Kasumi-1 (cell line): ENCODE measurements at regions not wholly inside any gene's neighbourhood (a gene's known extent, or its start where the extent isn't known, plus 50 kb on each side); places are given as distances from the start of the nearest gene placed in this dataset.

Experiments used
- DNase-seq, 2 experiments: peaks; one replicate each; lab custom pipeline; 2025; lab: John Stamatoyannopoulos, UW

DNA sequence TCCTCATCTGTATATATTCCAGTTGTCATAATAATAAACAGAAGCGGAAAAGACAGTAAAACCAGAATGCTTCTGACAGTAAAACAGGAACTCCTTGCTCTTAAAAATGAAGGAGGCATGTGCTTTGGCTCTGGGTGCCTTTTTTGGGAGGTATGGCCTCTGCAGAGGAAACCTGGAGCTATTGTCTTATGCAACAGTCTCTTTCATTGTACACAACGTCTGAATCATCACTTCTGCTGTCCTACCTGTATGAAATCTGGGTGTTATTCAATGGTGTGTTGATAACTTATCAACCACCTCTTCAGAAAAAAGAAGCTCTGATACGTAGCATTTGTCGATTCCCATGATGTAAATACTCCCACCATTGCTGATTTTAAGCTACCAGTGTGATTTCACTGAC lies 64.8 kb downstream of the CDCA7 start:
- no peak for DNase-seq

DNA sequence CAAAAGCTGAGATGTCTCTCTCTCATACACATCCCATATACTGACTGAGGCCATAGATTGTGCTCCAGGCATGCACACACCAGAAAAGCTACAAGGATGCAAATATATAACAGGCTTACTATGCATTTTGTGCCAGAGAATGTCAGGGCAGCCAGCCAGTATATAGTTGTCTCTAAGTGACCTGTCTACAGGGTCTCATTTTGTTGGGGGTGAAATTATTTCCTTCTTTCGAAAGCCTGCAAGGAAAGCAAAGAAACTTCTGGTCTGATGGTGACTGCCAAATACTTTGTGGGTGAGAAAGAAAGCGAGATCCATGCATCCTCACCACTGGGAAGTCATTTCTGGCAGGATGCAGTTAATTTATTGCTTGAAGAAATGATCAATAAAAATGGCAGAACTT lies 70.2 kb downstream of the CDCA7 start:
- DNase-seq: no peak

DNA sequence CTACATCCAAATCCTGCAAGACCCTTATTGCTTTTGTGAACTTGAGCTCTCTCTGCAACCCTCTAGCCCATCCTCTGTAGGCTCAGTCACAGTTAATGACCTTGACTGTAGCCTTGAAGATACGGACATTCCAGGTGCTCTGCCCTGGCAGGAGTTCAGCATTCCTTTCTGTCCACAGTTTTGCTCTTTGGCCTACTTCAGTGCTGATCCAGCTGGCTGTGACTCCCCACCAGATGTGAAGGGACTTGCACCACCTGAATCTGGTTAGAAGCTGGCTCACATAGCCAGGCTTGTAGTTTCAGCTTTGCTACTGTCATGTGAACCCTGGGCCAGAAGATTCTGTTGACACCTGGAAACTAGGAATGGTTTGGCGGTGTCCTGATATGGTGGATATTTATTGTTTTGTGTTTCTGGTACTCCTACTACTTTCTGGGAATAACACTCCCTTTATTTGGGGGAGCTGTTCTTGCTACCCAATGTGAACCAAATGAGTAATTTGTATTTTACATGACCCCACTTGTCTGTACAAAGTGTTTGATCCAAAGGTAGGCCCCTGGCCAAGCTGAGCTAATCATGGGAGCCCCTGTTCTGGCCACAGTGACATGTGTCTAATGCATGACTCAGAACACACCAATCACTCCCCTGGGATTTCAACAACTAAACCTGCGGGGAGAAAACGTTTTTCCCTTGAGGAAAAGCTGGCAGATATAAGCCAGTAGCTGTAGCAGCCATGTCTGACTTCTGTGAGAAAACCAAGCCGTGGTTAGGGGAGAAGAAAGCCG lies 73.4 kb downstream of the CDCA7 start:
- no peak for DNase-seq

DNA sequence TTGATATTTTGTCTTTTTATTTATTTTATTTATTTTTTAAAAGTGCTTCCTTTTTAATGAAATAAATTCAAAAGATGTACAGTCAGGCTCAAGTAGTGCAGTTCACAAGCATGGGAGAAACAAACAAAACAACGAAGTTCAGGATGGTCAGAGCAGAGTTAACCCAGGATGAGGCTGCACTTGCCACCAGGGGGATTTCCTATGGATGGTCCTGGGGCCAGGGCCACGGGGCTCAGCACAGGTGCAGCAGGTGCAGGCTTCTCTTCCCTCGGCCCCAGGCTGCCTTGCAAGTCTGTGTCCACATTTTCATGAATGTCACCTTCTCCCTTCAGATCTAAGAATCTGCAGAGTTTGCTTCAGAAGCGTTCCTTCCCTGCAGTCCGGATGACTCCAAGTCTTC lies 76.5 kb downstream of the CDCA7 start:
- no peak for DNase-seq

DNA sequence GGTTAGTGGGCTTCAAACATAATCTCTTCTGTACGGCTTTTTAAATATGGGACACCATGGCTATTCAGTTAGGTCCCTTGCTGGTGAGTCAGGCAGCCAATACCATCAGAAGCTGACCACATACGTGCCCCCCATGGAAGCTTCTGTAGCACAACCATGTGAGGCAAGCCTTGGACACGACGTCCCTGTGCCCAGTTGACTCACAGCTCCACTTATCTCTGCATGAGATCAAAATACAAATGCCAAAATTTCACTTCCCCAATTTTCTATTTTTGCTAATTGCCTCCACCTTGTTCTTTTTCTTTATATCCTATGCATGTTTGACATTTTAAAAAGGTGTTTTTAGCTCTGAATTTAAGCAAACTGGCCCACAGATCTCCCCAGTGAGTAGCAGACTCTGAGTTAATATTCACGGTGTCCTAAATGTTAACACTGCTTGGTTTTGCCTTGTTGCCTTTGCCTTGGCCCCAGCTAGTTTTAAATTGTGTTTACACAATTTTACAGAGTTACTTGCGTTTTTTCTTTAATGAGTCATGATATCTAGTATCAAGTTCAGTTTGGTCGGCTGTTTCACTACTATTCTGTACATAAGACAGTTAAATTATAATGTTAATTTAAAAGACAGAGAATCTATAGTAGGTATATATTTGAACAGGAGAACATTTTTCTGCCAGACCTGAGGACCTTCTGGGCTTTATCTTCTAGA lies 77.5 kb downstream of the CDCA7 start:
- peak in 1 of 2 experiments; percentile 26 for DNase-seq

DNA sequence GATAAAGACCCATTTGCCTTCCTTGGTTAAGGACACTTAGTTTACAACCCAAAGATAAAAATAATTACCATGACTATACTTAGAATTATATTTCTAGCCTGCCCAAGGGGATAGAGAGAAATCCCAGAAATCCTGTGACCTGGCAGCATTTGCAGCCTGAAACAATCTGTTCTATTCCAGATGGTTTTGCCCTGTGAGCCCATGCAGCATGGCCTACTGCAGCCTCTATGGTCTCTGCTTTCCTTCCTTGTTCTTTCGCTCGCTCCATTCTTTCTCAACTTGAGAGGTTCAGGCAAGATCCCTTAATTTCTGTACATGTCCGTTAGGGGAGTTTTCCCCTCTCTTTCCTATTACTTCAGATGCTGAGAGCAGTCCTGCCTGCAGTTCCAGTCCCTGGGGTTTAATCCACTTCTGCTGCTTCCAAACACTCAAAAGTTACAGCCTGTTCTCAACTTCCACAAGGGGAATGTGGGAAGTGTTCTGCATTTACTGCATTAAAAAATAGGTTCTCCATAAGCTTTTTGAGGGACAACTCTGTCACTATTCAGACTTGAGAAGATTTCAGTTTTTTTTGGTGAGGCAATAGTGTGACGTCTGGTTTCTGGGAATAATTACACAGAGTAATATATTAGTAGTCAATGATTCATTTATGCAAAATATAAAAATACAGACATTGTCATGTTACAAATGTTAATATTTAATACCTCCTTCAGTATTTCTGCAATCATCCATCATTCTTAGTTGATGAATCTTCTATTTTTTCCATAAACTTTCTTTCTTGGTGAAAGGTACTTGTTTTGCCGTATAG lies 80.3 kb downstream of the CDCA7 start:
- no peak for DNase-seq

DNA sequence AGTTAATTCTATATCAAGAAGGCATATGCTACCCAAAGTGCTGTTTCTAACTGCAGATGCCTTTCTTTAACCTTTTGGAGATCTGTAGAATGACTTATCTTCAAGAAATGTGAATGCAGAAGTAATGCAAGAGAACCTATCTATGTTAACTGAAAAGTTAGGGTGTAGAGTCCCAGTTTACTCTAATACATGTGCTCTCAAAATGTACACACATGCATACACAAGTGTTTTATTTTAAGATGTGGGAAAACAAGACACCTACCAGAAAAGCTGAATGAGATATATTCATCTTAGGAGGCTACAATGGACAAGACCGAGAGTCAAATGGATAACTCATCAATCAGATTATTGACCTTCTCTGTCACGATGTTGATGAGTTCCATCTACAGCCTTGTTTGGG lies 80.9 kb downstream of the CDCA7 start:
- no peak for DNase-seq

DNA sequence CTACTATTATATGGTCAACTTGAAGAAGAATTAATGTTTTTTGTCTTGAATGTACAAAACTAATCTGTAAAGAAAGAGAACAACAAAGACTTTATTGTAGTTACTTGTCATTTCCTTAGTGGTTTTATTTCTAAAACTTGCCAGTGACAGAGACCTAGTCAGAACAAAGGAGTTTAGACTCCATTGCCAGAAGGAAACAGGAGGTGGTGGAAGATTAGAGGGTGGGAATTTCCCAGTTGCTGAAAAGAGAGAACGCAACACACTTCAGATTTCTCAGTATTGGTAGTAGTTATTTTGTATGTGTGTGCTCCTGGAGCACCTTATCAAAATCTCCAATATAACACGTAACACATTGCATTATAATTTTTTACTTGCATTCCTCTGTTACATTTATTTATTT lies 81.4 kb downstream of the CDCA7 start:
- no peak for DNase-seq

DNA sequence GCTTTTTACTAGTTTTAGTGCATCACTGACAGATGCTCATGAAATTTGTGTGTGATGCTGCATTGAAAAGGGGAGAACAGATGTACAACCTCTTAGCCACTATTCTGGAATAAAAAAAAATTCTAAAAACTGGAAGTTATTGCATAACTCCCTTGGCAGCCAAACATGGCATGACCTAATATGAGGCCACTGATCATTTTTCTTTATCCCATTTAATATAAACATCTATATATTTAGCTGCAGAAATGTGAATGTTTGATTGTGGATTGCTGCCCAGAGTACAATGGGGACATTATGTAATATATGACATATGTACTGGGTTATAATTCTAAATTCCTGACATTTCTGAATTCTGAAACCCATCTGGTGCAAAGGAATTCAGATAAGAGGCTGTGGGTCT lies 86.5 kb downstream of the CDCA7 start:
- no peak for DNase-seq

DNA sequence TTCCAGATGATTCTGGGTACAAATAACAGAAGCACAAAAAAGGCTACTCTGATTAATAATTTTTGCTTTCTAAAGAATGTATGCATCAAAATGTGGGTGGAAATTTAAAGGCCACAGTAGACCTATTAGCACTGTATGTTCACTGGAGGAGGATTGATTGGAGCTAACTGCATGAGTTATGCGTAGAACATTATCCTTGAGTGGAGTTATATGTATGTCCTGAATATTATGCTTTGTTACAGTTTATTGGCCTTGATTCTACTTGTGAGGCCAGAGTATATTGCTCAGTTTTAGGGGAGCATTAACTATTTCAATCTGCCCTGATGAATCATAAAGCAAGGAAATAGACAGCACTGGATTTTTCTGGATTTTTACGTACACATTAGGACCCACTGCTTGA lies 87.9 kb downstream of the CDCA7 start:
- DNase-seq: no peak

DNA sequence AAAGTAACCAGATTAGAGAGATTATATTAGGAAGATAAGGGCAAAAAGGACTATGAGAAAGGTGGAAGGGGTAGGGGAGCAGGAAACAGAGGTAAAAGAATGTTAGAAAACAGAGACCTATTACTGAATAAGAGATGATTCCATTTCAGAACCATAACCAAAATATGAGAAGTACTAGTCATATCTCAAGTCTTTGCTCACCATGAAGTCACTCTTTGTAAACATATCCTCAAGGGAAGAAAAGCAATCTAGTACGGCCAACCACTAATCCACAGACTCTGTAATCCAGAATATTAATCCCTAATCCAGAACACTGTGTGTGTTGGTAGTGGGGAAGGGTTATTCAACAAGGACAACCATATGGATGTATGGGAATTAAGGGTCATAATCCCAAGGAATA lies 92.0 kb downstream of the CDCA7 start:
- DNase-seq: no peak

DNA sequence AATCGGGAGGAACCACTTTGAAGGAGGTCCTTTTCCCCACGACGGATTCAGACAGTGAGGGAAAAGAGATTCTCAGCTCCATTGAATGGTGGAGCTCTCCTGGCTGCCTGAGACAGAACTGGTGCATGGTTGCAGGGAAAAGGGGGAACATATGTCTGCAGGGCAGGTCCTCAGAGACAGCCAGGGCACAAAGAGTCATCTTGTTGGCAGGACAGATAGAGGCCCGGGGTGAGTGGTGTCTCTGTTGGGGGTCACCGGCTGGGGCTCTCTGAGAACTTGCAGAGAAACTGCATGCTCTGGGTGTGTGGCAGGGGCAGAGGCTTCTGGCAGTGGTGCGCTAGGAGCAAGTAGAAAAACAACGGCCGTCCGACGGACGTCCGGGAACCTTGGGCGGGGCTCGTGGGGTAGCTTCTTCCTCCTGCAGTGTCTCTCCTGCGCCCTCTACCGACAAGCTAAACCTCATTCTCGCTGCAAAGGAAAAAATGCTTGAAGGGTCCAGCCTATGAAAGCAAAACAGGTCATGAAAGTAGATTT lies 94.3 kb downstream of the CDCA7 start:
- peak; percentile 91 to 94 for DNase-seq

DNA sequence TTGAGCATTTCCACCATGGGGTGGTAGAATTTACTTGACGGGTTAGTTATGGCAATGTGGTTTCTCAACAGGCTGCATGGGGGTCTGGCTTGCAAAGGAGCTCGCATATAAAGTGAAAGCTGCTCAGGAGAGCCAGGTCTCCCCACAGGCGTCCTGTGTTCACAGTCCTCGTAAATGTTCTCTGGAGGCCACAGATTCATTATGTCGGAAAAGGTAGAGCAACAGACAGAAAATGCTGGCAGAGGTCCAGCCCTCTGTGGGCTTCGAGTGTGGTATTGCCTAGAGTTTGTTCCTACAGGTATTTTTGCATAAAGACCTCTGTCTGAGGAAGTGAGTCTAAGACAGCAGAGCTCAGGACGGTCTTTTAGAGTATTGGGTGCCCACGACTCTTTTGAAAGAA lies 96.4 kb downstream of the CDCA7 start:
- no peak for DNase-seq

DNA sequence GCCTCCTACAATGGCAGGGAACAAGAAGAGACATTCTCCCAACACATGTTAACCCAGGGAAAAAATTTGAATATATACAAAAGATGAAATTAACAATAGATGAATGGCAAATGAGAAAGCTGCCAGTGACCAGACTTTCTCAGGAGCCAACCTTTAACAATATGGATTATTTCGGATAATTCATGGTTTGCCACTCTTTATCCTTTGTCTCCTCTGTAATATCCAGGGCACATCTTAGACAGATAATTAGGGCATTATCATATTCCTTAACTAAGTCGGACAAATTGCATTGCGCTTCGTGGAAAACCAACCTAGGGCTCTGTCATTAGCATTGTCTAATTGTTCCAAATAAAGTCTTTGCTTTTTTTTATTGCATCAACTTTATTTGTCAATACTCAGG lies 97.3 kb downstream of the CDCA7 start:
- no peak for DNase-seq

DNA sequence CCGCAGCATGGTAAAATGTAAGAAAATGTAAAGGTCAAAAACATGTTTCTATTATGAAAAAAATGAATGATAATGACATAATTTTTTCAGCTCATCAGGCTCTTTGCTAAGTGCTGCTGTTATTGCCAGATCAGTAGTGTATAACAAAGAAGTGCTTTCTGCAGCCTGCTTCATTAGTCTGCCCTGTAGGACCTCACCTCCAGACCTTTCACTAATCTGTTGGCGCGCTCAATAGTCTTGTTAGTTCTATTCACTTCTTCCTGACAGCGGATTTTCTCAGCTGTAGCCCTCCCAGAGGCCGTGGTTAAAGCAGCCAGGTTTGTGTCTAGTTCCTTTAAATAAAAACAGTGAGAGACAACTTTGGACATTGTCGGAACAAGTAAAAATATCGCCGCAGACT lies 97.7 kb downstream of the CDCA7 start:
- DNase-seq: no peak

DNA sequence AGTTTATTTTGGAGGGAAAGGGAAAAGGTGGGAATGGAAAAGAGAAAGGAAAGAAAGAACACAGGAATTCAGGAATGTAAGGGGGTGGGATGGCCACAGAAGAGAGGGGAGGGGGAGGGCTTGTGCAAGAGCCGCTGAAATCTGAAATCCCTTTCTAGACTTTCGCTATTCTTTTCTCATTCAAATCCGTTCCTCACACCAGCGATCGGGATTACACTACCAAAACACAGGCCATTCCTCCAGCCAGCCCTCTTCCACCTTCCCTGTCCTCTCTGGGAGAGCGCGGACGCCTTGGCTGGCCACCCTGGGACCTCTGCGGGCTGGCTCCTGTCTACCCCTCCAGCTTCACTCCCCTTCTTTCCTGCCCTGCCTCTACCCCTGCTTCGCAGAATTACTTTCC lies 102.3 kb downstream of the CDCA7 start:
- DNase-seq: no peak

DNA sequence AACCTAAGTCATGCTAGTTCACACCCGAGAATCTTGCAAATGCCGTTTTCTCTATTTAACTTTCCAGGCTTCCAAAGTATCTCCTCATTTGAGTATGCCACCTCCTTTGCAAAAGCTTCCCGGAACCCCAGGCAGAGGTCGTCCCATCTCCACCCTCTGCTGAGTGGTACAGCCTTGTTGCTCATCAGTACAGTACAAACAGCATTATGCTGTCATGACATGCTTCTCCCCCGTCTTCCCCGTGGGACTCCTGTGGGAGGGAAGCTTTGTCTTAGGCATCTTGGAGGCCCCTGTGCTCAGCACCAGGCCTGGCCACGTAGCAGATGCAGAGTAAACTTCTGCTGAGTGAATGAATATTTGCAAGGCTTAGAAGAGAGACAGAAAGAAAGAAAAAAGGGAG lies 102.7 kb downstream of the CDCA7 start:
- DNase-seq: no peak

DNA sequence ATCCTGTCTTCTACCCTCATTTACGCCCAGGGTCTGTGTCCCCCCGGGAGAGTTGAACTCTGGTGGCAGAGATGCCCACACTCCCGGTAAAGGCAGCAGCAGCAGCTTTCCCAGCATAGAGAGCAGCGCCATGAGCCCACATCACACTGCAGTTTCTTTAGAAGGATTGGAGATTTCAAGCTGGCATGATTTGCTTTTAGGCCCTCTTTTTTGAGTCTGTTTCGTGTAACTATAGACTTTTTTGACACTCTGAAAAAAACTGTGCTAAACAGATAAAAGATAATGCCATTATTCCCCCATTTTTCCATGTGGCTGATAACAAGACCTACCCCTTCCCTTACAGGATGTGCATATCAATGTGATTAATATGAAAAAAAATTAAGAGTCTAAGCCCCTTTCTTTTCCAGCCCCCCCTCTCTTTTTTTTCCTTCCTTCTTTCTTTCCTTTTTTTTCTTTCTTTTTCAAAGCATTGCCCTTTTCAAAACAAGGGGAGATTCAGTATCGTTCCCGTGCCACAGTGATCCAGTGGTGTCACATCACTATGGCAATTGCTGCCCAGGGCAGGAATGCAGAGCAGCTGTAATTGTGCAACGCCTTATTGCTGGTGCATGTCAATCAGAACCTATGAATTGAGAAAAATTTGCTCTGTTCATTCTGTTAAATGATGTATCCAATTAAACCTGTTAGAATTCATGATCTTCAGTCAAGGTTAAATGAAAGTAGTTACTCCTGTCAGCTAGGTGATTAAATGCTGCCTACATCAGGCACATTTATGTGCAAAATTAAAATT lies 104.5 kb downstream of the CDCA7 start:
- no peak for DNase-seq

DNA sequence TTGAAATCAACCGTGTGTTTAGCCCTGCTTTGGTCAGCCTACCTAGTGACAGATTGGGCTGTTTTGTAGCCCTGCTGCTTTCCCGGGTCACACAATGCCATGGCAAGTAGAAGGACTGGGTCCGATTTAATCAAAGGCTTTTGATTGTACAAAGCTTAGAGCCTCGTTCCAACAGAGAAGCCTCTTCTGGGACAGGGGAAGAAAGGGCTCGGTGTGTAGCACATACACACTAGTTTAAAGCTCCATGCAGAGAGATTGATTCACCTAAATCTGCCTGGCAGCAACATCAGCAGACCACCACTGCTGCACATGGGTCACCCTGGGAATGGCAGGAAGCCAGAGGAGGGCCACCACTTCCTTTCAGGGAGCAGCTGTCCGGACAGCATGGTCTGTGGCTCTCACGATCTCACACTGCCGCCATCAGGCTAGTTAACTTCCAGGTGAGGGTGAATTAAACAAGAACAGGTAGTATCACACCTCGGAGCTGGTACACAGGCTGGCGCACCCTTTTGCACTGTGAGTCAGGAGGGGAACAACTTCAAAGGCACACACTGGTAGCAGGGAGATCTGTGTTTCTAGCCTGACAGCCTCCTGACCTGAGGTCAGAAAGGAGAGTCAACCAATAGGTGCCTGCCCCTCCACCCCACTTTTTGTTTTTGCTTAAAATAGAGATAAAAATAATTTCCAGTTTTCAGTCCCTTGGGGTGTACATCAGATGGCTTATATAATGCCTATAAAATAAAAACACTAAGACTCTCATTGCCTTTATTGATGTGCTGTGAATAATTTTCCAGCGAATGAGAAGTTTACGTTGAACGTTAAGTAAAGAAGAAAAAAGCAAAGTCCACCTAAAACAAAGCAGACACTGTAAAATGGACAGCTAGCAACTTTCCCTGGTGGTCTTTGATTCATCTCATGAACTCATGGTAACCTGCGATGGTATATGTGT lies 108.5 kb downstream of the CDCA7 start:
- no peak for DNase-seq

DNA sequence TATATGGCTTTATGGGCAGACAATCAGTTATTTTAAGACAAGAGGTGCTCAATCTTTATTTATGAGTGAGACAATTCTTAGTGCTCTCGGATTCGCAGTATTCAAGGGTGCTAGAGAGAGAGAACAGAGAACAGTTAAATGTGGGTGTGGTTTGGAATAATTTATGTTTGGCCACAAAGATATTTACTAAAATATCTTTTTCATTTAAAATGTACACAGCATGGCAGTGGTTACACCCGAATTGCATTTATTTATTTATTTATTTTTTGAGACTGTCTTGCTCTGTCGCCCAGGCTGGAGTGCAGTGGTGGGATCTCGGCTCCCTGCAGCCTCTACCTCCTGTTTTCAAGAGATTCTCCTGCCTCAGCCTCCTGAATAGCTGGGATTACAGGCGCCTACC lies 109.2 kb downstream of the CDCA7 start:
- DNase-seq: no peak

DNA sequence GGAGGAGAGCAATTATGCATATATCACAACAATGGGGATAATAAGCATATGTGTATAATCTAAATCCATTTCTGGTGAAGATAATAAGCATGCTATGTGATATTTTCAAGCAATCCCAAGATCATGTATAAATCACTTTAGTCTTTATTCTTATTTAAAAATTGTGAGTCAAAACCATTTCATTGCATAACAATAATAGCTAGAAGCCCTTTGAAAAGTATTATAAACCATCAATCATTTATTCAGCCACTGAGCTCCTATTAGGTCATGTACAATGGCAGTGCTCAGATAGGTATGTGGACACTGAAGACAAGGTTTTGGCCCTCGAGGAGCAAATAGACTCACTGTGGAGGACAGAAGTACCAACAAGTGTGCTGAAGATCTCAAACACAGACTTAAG lies 113.1 kb downstream of the CDCA7 start:
- no peak for DNase-seq
